ENCODE measurements at regions not wholly inside any gene's neighbourhood (a gene's known extent, or its start where the extent isn't known, plus 50 kb on each side); places are given as distances from the start of the nearest gene placed in this dataset.

DNA sequence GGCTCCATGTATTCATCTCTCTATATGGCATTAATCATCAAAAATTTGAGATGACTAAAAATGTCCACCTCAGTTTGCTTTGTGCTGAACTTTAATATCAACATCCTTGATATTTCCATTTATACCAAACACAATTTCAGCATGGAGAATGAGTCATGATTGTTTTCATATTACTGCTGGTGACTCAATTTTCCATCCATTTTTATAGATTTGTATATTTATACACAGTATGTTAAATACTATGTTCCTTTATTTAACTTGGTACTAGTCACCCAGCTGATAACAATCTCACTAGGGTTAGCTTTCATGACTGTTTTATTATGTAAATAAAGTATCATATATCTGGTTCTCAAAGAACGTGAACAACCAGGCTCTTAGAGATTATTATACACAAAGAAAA, 1255.1 kb downstream of the SLITRK1 start:
- TF ChIP-seq EP300 (IDR thresholded peaks at IDR 0.05) = no peak
- TF ChIP-seq, protein P1, sequence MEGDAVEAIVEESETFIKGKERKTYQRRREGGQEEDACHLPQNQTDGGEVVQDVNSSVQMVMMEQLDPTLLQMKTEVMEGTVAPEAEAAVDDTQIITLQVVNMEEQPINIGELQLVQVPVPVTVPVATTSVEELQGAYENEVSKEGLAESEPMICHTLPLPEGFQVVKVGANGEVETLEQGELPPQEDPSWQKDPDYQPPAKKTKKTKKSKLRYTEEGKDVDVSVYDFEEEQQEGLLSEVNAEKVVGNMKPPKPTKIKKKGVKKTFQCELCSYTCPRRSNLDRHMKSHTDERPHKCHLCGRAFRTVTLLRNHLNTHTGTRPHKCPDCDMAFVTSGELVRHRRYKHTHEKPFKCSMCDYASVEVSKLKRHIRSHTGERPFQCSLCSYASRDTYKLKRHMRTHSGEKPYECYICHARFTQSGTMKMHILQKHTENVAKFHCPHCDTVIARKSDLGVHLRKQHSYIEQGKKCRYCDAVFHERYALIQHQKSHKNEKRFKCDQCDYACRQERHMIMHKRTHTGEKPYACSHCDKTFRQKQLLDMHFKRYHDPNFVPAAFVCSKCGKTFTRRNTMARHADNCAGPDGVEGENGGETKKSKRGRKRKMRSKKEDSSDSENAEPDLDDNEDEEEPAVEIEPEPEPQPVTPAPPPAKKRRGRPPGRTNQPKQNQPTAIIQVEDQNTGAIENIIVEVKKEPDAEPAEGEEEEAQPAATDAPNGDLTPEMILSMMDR (IDR thresholded peaks at IDR 0.05) = no peak
- no peak for TF ChIP-seq POLR2A (IDR thresholded peaks at IDR 0.05)
- no peak for TF ChIP-seq POLR2AphosphoS5 (IDR thresholded peaks at IDR 0.05)

All from upper lobe of left lung (tissue), 4 donors.